ENCODE measurements at regions not wholly inside any gene's neighbourhood (a gene's known extent, or its start where the extent isn't known, plus 50 kb on each side); places are given as distances from the start of the nearest gene placed in this dataset.
"Not testable (repeated sequence)": the region's sequence is repeated elsewhere in the genome, so short reads cannot be mapped to it uniquely, and the experiment has no call there.

DNA sequence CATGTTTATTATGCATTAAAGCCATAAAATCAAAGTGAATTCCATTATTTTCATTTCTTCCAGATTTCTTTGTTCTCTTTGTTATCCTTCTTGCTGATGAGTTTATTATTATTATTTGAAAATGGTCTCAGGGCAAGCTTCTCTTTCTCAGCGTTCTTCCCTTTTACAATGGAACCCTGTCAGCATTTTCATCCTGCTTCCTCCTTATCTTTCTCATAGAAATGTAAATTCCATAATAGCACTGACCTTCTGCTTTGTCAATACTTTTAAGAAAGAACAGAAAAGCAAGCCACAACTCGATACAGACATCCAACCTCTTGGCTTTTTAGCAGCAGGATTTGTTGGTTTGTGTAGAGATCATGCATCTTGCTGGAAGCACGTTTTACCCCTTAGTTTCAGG lies 114.0 kb upstream of the BASP1 start:
- TF ChIP-seq POLR2A (IDR thresholded peaks at IDR 0.05; ENCODE audit: extremely low read depth, insufficient read length) = no peak
- TF ChIP-seq, protein P1, sequence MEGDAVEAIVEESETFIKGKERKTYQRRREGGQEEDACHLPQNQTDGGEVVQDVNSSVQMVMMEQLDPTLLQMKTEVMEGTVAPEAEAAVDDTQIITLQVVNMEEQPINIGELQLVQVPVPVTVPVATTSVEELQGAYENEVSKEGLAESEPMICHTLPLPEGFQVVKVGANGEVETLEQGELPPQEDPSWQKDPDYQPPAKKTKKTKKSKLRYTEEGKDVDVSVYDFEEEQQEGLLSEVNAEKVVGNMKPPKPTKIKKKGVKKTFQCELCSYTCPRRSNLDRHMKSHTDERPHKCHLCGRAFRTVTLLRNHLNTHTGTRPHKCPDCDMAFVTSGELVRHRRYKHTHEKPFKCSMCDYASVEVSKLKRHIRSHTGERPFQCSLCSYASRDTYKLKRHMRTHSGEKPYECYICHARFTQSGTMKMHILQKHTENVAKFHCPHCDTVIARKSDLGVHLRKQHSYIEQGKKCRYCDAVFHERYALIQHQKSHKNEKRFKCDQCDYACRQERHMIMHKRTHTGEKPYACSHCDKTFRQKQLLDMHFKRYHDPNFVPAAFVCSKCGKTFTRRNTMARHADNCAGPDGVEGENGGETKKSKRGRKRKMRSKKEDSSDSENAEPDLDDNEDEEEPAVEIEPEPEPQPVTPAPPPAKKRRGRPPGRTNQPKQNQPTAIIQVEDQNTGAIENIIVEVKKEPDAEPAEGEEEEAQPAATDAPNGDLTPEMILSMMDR (IDR thresholded peaks at IDR 0.05; ENCODE audit: low read depth, low read length) = no peak
- TF ChIP-seq, protein P2, sequence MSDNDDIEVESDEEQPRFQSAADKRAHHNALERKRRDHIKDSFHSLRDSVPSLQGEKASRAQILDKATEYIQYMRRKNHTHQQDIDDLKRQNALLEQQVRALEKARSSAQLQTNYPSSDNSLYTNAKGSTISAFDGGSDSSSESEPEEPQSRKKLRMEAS (IDR thresholded peaks at IDR 0.05; ENCODE audit: low read depth, low read length) = no peak
- no peak for TF ChIP-seq MYC (IDR thresholded peaks at IDR 0.05; ENCODE audit: low read depth, low read length)
- H3K4me3 ChIP-seq (ENCODE audit: low read depth, low read length) = no peak overlapping the region
- DNase-seq (ENCODE audit: low read depth) = no peak

DNA sequence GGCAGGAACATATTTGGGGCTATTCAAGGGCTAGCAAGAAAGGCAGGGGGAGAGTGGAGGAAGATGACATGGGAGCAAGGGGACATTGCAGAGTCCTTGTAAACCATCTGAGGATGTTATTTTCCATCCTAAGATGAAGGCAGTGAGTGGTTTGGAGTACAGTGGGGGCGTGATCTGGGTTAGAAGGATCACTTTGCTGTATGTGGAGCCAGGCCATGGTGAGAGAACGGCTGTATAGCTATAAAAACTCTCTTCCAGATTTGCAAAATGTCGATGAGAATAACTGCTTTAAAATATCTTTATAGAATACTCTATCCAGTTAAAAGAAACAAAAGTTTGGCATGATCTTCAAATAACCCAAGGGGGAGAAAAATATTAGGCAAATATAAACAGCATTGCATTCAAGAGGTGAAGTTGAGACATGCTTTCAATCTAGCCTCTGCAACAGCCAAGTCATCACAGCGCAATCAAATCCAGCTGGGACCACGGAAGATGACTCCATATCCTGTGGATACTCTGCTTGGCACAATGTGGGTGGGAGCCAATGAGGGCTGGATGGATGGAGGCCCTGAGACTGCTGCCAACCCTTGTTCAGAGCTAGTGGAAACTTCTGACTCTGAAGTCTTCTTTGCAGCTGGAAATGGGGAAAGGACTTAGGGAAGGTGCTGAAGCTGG lies 111.5 kb upstream of the BASP1 start:
- no peak overlapping the region for H3K4me3 ChIP-seq (ENCODE audit: low read depth, low read length)
- DNase-seq (ENCODE audit: low read depth) = no peak
- TF ChIP-seq, protein P1 (IDR thresholded peaks at IDR 0.05; ENCODE audit: low read depth, low read length) = no peak
- TF ChIP-seq POLR2A (IDR thresholded peaks at IDR 0.05; ENCODE audit: extremely low read depth, insufficient read length) = no peak
- no peak for TF ChIP-seq MYC (IDR thresholded peaks at IDR 0.05; ENCODE audit: low read depth, low read length)
- TF ChIP-seq, protein P2 (IDR thresholded peaks at IDR 0.05; ENCODE audit: low read depth, low read length) = no peak

DNA sequence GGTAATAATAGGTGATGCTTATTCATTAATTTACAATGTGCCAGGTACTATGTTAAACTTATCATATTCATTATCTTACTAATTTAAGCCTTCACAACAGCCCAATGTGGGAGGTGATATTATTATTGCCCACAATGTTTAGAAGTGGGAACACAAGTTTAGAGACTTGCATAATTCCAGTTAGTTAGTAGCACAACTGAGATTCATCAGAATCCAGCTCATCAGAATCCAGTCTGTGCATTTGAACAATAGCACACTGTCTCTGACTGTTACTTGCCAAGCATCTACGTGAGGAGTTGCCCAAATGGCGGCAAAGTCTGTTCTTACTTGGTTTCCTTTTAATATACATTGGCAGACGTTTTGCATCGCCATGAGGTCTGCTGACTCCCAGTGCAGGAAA lies 110.9 kb upstream of the BASP1 start:
- TF ChIP-seq, protein P1 (IDR thresholded peaks at IDR 0.05; ENCODE audit: low read depth, low read length) = no peak
- TF ChIP-seq MYC (IDR thresholded peaks at IDR 0.05; ENCODE audit: low read depth, low read length) (no peak), POLR2A (IDR thresholded peaks at IDR 0.05; ENCODE audit: extremely low read depth, insufficient read length) (no peak)
- TF ChIP-seq, protein P2 (IDR thresholded peaks at IDR 0.05; ENCODE audit: low read depth, low read length) = no peak
- DNase-seq (ENCODE audit: low read depth) = no peak
- H3K4me3 ChIP-seq (ENCODE audit: low read depth, low read length) = no peak overlapping the region

DNA sequence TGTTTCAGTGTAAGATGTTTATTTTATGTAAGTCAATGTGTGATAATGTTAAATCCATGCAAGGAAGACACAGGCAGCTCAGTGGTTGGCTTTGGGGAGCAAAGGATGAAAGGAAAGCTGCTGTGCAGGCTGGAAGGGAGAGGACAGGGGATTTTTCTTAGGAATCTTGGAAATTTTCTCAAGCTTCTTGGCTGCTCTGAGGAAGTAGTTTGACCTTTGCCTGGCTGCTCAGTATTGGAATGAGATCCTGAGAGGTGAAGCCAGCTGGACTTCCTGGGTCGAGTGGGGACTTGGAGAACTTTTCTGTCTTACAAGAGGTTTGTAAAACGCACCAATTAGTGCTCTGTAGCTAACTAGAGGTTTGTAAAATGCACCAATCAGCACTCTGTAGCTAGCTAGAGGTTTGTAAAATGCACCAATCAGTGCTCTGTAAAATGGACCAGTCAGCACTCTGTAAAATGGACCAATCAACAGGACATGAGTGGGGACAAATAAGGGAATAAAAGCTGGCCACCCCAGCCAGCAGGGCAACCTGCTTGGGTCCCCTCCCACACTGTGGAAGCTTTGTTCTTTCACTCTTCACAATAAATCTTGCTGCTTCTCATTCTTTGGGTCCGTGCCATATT lies 105.2 kb upstream of the BASP1 start:
- not testable (repeated sequence) for DNase-seq (ENCODE audit: low read depth); H3K4me3 ChIP-seq (ENCODE audit: low read depth, low read length)

DNA sequence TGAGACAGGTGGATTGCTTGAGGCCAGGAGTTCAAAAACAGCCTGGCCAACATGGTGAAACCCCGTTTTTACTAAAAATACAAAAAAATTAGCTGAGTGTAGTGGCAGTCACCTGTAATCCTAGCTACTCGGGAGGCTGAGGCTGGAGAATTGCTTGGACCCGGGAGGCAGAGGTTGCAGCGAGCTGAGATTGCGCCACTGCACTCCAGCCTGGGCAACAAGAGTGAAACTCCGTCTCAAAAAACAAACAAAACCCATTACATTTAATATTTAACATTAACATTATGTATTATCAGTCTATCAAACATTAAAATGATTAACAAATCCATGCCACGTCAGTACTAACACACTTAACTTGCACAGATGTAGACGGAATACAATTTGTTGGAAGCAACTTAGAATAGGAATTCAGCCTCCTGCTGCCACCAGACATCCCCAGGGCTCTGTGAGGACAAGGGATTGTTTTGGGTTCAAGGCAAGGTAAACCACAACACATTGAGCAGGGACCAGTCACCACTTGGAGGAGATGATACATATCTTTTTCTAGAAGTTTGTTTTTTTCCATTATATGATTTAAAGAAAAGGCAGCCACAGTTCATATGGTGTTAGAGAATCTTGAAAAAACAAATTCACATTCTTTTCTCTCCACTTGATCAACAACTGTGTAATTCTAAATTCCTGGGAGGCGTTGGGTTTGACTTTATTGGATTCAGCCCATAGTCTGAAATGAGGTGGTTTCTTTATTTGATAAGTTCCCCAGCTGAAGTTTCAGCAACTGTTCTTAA lies 104.1 kb upstream of the BASP1 start:
- no peak for DNase-seq (ENCODE audit: low read depth)
- TF ChIP-seq POLR2A (IDR thresholded peaks at IDR 0.05; ENCODE audit: extremely low read depth, insufficient read length) = no peak
- TF ChIP-seq, protein P1 (IDR thresholded peaks at IDR 0.05; ENCODE audit: low read depth, low read length) = no peak
- TF ChIP-seq MYC (IDR thresholded peaks at IDR 0.05; ENCODE audit: low read depth, low read length) = no peak
- TF ChIP-seq, protein P2 (IDR thresholded peaks at IDR 0.05; ENCODE audit: low read depth, low read length) = no peak
- no peak overlapping the region for H3K4me3 ChIP-seq (ENCODE audit: low read depth, low read length)

DNA sequence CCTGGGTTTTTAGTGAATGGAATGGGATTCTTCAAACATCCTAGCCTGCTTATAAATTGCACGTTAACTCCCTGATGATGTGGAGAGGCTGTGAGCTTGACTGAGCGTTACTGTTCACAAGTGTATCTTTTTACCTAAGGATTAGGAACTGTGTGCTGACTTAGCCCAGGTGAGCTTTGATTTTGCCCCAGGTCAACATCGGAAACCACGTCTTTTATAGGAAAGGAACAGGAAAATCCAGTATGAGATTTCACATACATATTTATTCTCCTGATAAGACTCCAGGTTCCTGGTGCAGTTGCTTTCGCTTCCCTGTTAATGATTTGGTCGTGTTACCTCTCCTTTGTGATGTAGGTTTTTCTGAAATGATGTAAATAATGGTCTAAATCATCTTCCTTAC lies 103.2 kb upstream of the BASP1 start:
- DNase-seq (ENCODE audit: low read depth) = no peak
- H3K4me3 ChIP-seq (ENCODE audit: low read depth, low read length) = no peak overlapping the region
- TF ChIP-seq, protein P1 (IDR thresholded peaks at IDR 0.05; ENCODE audit: low read depth, low read length) = no peak
- TF ChIP-seq POLR2A (IDR thresholded peaks at IDR 0.05; ENCODE audit: extremely low read depth, insufficient read length) (no peak), MYC (IDR thresholded peaks at IDR 0.05; ENCODE audit: low read depth, low read length) (no peak)
- TF ChIP-seq, protein P2 (IDR thresholded peaks at IDR 0.05; ENCODE audit: low read depth, low read length) = no peak

All from NB4 (cell line).